ENCODE measurements at regions not wholly inside any gene's neighbourhood (a gene's known extent, or its start where the extent isn't known, plus 50 kb on each side); places are given as distances from the start of the nearest gene placed in this dataset.
"Not testable (repeated sequence)": the region's sequence is repeated elsewhere in the genome, so short reads cannot be mapped to it uniquely, and the experiment has no call there.

DNA sequence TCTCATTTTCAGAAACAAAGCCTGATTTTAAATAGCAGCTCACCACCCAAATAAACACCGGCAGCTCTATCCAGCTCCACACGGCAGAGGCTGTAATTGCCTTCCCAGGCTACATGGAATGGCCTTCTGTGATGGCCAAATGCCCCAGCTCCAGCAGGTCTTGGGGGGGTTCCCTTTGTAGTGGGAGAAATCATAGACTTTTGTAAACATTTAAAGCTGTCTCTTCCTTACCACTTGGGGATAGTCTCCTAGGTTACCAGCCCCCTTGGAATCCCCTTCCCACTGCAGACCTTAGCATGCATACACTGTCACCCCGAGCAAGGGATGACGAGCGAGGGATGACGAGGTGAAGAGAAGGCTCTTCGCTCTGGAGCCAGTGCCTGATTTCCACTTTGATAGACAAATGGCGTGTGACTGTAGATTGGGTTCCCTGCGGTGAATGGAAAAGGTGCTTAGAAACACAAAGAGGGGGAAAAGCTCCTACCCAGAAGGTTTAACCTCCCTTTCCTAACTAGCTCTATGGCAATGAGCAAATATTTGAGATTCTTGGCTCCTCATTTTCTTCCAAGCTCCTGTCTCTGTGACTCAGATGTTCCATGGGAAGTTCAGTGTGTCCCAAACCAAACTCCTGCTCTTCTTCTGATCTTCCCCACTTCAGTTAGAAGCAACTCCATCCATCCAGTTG lies 108.0 kb upstream of the CADM1 start:
- Histone ChIP-seq H3K9me3 (no peaks in the 10 kb centered on the region), H3K27ac (no peak overlapping the region), H3K36me3 (replicated peaks in 1 of 2; ENCODE audit: insufficient read depth in 1 of 2, low read depth in 2 of 2) (no peaks in the 10 kb centered on the region), H3K4me1 (peaks cover 5% of the 10 kb centered on the region), H3K27me3 (no peaks in the 10 kb centered on the region), H3K4me3 (no peak overlapping the region)
- intact Hi-C loops (cut with DNase I) = no loop called here
- no peak for TF ChIP-seq POLR2A (IDR thresholded peaks at IDR 0.05)
- TF ChIP-seq, protein P1, sequence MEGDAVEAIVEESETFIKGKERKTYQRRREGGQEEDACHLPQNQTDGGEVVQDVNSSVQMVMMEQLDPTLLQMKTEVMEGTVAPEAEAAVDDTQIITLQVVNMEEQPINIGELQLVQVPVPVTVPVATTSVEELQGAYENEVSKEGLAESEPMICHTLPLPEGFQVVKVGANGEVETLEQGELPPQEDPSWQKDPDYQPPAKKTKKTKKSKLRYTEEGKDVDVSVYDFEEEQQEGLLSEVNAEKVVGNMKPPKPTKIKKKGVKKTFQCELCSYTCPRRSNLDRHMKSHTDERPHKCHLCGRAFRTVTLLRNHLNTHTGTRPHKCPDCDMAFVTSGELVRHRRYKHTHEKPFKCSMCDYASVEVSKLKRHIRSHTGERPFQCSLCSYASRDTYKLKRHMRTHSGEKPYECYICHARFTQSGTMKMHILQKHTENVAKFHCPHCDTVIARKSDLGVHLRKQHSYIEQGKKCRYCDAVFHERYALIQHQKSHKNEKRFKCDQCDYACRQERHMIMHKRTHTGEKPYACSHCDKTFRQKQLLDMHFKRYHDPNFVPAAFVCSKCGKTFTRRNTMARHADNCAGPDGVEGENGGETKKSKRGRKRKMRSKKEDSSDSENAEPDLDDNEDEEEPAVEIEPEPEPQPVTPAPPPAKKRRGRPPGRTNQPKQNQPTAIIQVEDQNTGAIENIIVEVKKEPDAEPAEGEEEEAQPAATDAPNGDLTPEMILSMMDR (IDR thresholded peaks at IDR 0.05) = no peak
- DNase-seq = no peak
- ATAC-seq = no peak
- 66 to 73% methylated on average over 9 of the region's 9 CpGs for WGBS, 2 donors

DNA sequence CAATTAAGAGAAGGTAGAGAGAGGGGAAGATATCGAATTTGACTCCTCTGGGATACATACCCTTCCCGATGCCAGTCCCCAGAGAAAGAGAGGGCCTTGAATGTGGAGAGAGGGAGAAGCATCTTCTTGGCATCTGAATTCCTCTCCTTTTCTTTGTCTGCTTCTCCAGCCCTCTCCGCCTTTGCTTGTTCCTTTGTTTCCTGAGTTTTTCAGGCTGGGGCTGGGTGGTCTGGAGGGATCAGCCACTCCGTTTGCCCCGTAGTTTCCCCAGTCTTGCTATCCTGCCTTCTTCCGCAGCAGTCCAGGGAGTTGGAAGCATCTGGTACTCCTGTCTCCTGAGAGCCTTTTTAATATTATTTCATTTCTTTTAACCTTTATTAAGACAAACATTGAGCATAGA lies 107.1 kb upstream of the CADM1 start:
- H3K27me3 ChIP-seq = no peaks in the 10 kb centered on the region

DNA sequence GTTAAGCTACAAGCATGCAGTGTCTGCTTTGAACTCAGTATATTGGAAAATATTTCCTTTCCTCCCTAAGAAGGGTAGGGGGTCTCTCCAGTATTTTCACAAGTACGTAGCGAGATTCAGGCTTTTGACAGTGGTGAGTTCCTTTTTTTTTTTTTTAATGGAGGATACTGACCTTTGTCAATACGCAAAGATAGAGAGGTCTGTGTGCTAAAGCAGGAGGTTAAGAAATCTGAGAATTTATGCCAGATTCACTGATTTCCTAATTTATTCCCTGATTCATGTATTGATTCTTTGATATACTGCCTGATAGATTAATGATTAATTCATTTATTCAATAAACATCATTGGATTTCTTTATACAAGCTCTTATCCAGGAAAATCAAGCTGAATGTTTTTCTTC lies 106.7 kb upstream of the CADM1 start:
- no peaks in the 10 kb centered on the region for H3K27me3 ChIP-seq
- H3K36me3 ChIP-seq (replicated peaks in 1 of 2; ENCODE audit: insufficient read depth in 1 of 2, low read depth in 2 of 2) = no peaks in the 10 kb centered on the region
- TF ChIP-seq, protein P1 (IDR thresholded peaks at IDR 0.05) = no peak
- no peak for TF ChIP-seq POLR2A (IDR thresholded peaks at IDR 0.05)
- H3K27ac ChIP-seq = no peak overlapping the region
- peaks cover 6% of the 10 kb centered on the region for H3K4me1 ChIP-seq
- no peaks in the 10 kb centered on the region for H3K9me3 ChIP-seq
- no peak overlapping the region for H3K4me3 ChIP-seq
- intact Hi-C loops (cut with DNase I) = no loop called here
- WGBS, 2 donors = 70 to 81% methylated on average over 3 of the region's 3 CpGs
- ATAC-seq (no peak), DNase-seq (no peak)

More for the DNA sequence above, 107.1 kb upstream of the CADM1 start:
- DNase-seq = no peak
- Histone ChIP-seq H3K9me3 (no peaks in the 10 kb centered on the region), H3K27ac (no peak overlapping the region), H3K36me3 (replicated peaks in 1 of 2; ENCODE audit: insufficient read depth in 1 of 2, low read depth in 2 of 2) (no peaks in the 10 kb centered on the region), H3K4me3 (no peak overlapping the region), H3K4me1 (peaks cover 6% of the 10 kb centered on the region)
- 60 to 65% methylated on average over 6 of the region's 6 CpGs for WGBS, 2 donors
- no peak for TF ChIP-seq POLR2A (IDR thresholded peaks at IDR 0.05)
- TF ChIP-seq, protein P1 (IDR thresholded peaks at IDR 0.05) = no peak
- intact Hi-C loops (cut with DNase I) = no loop called here
- ATAC-seq = no peak

DNA sequence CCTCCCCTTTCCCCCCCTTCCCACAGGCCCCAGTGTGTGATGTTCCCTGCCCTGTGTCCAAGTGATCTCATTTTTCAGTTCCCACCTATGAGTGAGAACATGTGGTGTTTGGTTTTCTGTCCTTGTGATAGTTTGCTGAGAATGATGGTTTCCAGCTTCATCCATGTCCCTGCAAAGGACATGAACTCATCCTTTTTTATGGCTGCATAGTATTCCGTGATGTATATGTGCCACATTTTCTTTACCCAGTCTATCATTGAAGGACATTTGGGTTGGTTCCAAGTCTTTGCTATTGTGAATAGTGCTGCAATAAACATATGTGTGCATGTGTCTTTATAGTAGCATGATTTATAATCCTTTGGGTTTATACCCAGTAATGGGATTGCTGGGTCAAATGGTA lies 106.0 kb upstream of the CADM1 start:
- H3K36me3 ChIP-seq (replicated peaks in 1 of 2; ENCODE audit: insufficient read depth in 1 of 2, low read depth in 2 of 2); ATAC-seq; H3K27ac ChIP-seq; DNase-seq; H3K4me1 ChIP-seq; H3K9me3 ChIP-seq; H3K4me3 ChIP-seq; H3K27me3 ChIP-seq; intact Hi-C loops (cut with DNase I): not testable (repeated sequence)
- 72 to 85% methylated on average over 1 of the region's 1 CpG for WGBS, 2 donors

DNA sequence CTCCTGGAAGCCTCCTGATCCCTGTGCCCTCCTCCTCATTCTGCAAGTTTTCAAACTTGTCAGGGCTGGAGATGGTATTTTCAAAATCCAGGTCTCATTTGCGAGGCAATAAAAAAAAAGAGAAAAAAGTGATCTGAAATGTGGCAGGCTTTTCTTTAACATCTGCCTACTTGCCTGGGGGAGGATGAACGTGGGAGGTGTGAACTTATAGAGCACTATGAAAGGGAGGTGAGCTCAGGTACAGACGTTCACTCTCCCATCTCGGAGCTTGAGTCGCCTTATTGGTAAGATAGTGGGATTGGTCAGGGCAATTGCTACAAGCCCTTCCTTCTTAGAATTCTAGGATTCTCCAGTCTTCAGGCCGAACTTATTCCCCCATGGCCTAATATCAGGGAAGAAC lies 104.8 kb upstream of the CADM1 start:
- no peaks in the 10 kb centered on the region for H3K36me3 ChIP-seq (replicated peaks in 1 of 2; ENCODE audit: insufficient read depth in 1 of 2, low read depth in 2 of 2)
- intact Hi-C loops (cut with DNase I) = no loop called here
- H3K27ac ChIP-seq = no peak overlapping the region
- no peaks in the 10 kb centered on the region for H3K9me3 ChIP-seq
- no peak for TF ChIP-seq POLR2A (IDR thresholded peaks at IDR 0.05)
- TF ChIP-seq, protein P1 (IDR thresholded peaks at IDR 0.05) = no peak
- no peak for DNase-seq
- no peak overlapping the region for H3K4me3 ChIP-seq
- no peaks in the 10 kb centered on the region for H3K27me3 ChIP-seq
- WGBS, 2 donors = 65 to 71% methylated on average over 6 of the region's 6 CpGs
- no peak for ATAC-seq
- H3K4me1 ChIP-seq = peaks cover 6% of the 10 kb centered on the region
